ENCODE measurements at regions not wholly inside any gene's neighbourhood (a gene's known extent, or its start where the extent isn't known, plus 50 kb on each side); places are given as distances from the start of the nearest gene placed in this dataset.

- no peak for DNase-seq (ENCODE audit: low spot score)
These were observed 1335.9 kb downstream of the TBC1D22A start for GRCh38 chr22:48098243-48098920.

GRCh38 chr22:48097723-48098122 is 1335.3 kb downstream of the TBC1D22A start:
- no peak for DNase-seq (ENCODE audit: low spot score)

DNA sequence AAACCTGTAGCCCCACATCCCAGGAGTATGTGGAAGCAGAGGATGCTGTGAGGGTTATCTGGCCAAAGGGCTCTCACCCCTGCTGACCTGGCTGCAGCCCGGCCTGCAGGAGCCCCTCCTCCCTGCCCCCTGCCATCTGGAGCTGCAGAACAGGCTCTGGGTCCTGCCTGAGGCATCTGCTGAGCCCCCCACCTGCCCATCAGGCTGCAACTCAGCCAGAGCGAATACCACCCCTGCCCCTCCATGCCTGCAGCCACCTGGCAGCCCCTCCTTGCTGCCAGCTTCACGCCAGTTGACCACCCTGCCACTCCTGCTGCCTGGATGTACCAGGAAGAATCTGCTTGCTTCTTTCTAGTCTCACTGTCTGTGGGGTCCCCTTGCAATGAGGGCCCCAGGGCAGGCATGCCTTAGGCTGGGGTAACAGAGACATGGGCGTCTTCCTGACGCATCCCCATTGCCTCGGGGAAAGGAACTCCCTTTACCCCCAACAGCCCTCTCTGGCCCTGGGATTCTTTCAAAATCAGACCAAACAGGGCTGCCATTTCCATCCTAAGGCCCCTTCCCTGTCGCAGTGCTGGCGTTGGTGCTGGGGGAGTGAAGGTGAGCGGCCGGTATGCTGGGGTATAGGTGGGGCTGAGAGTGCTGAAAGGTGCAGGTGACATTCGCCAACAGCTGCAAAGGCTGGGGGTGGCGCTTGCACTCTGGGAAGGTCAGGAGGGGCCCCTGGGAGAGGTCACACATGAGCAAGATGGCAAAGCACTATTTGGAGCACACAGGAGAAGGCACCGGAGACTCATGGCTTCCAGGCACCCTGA is 1334.6 kb downstream of the TBC1D22A start:
- DNase-seq (ENCODE audit: low spot score): no peak

- DNase-seq (ENCODE audit: low spot score): no peak
These were observed 1334.0 kb downstream of the TBC1D22A start for GRCh38 chr22:48096411-48096810.

- no peak for DNase-seq (ENCODE audit: low spot score)
These were observed 1331.5 kb downstream of the TBC1D22A start for GRCh38 chr22:48093981-48094380.

DNA sequence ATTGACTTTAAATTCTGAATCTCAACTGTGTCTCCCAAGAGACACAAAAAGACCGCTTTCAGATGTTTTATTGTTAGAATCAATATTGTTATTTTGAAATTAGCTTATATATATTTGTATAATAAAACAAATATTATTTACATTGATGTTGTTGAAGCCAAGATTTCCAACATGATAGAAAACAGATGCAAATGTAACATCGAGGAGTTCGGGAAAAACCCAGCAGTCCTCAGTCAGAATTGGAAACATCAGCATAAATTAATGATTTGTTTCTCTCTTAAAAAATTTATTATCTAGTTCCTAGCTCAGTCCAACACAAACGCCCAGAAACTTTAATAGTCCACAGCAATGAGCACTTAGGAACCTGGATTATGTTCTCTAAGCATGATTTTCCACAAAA is 1330.4 kb downstream of the TBC1D22A start:
- no peak for DNase-seq (ENCODE audit: low spot score)

DNA sequence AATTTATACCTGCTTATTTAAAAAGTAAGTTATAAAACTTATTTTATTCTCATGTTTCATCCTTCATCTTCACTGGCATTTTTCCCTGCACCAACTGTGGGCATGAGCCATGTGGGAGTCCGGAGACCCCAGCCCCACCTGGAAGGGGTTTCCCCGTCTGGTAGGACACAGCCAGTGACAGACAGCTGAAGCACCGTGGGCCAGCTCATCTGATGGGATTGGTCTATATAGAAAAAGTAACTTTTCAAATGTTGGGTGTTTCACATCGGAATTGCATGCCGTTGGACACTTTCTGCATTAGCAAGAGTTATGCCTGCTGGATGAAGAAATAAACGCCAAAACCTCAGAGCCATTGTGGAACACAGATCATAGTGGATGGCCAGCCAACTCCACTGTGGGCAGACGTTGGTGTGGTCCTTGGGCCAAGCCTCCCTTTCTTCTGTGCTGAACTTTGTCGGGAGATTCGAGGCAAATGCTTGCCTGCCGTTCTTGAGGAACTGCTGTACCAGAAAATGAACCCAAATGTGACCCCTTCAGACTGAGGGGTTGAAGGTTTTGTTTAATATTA is 1329.3 kb downstream of the TBC1D22A start:
- no peak for DNase-seq (ENCODE audit: low spot score)

- no peak for DNase-seq (ENCODE audit: low spot score)
These were observed 1328.7 kb downstream of the TBC1D22A start for GRCh38 chr22:48091060-48091650.

GRCh38 chr22:48090332-48090672 is 1327.9 kb downstream of the TBC1D22A start:
- DNase-seq (ENCODE audit: low spot score): no peak

- DNase-seq (ENCODE audit: low spot score): no peak
These were observed 1327.3 kb downstream of the TBC1D22A start for GRCh38 chr22:48089601-48090331.

DNA sequence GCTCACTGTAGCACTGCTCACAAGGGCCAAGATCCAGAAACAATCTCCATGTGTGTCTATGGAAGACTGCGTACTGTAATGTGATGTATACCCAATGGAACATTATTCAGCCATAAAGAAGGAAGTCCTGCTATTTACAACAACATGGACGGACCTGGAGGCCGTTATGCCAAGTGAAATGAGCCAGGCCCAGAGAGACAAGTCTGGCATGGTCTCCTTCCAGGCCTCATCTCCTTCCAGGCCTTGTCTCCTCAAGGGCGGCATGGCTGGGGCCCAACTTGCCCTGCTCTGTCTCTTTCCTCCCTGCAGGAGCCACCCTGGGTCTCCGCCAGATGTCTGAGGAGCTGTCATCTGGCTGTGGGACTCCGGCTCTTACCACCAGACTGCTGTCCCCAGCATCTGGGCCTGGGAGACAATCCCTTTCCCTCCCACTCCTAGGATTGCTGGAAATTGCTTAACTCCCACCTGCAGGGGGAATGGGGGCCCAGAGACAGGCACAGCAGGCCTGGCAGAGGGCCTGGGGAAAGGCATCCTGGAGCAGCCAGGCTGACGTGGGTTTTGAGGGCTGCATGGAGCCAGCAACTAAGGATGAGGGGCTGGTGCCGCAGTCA is 1326.6 kb downstream of the TBC1D22A start:
- DNase-seq (ENCODE audit: low spot score): no peak

GRCh38 chr22:48088251-48088650 is 1325.8 kb downstream of the TBC1D22A start:
- no peak for DNase-seq (ENCODE audit: low spot score)

GRCh38 chr22:48085901-48086645 is 1323.6 kb downstream of the TBC1D22A start:
- DNase-seq (ENCODE audit: low spot score): no peak

GRCh38 chr22:48084729-48085050 is 1322.2 kb downstream of the TBC1D22A start:
- no peak for DNase-seq (ENCODE audit: low spot score)

GRCh38 chr22:48084041-48084728 is 1321.7 kb downstream of the TBC1D22A start:
- DNase-seq (ENCODE audit: low spot score): no peak

- DNase-seq (ENCODE audit: low spot score): no peak
These were observed 1321.1 kb downstream of the TBC1D22A start for GRCh38 chr22:48083502-48083901.

- no peak for DNase-seq (ENCODE audit: low spot score)
These were observed 1319.8 kb downstream of the TBC1D22A start for GRCh38 chr22:48082284-48082683.

- no peak for DNase-seq (ENCODE audit: low spot score)
These were observed 1318.8 kb downstream of the TBC1D22A start for GRCh38 chr22:48081281-48081680.

DNA sequence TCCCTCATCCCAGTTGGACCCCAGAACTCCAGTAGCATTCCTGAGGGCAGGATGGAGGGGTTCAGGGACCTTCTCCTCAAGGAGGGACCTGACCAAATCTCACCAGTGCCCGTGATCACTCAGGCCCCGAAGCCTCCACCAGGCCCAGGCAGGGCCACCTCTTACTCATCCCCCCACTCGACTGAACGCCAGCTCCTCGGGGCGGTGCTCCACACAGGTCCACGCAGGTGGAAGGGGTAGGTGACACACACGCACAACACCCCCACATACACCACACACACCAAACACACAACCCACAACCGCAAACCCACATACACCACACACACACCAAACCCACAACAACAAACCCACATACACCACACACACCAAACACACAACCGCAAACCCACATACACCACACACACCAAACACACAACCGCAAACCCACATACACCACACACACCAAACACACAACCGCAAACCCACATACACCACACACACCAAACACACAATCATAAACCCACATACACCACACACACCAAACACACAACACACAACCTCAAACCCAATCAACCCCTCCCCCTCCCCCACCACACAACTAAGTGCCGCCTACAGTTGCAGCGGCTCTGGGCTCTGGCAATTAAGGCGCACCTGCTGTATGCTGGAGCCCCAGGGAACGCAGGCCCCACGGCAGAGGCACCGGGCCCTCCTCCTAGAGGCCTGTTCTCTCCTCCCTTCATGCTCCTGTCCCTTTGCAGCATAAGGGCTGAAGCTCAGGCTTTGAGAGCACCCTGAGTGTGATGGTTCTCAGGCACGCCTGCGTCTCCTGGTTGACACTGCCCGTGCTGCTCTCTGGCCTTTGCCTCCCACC is 1318.1 kb downstream of the TBC1D22A start:
- DNase-seq (ENCODE audit: low spot score): no peak
